HT-29 (cell line): ENCODE measurements at regions not wholly inside any gene's neighbourhood (a gene's known extent, or its start where the extent isn't known, plus 50 kb on each side); places are given as distances from the start of the nearest gene placed in this dataset.

Experiments
- DNase-seq: peaks from one replicate; pipeline ENCODE4 v3.0.0-alpha.2; 2015; ENCODE audit warnings: low spot score

- DNase-seq = no peak
Observed at GRCh38 chr4:67124716-67125115, 420.6 kb downstream of the CENPC start.

GRCh38 chr4:67122029-67122428 lies 423.3 kb downstream of the CENPC start:
- DNase-seq = peak; percentile 51

DNA sequence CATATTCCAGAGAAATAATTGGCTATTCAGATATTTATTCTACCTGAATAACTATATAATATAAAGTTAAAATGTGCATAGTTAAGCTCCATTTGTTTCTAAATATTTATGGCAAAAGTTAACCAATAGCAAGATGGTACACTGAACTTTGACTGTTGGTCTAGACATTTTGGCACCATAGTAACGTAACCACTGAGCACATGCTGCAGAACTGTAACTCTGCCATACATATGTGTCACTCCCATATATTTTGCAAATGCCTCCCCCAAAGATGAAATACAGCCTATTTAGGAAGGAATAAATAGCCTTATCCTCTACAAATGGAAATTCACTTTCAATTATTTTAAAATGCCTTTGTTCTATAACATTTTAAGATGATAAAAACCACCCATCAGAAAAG lies 424.9 kb downstream of the CENPC start:
- no peak for DNase-seq

GRCh38 chr4:67109276-67109675 lies 436.0 kb downstream of the CENPC start:
- DNase-seq = no peak

DNA sequence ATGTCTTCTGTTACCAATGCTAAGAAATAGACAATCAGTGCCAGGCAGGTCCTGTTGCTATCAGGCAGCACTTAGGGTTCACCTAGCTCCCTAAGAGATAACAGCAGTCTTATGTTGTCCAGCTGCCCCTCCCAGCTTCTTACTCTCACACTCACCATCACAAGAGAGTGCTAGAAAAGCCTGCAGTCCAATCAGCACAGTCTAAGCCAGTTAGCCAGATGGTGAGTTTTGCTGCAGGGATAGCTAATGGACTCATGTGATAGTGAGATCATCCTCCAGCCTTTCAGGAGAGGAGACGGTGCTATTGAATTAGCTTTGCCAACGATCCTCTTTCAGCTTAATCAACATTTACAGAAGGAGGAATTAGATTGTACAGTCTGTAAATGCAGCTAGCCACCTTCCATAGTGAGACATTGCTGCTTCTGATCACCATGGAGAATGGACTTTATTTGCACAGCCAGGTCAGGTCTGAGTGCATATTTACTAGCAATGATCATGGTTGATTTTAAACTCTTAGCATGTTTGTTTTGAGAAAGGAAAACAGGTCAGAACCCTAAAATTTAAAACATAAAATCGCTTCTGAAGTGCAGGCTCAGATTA lies 438.3 kb downstream of the CENPC start:
- DNase-seq = no peak

- no peak for DNase-seq
Observed at GRCh38 chr4:67104145-67104544, 441.2 kb downstream of the CENPC start.

DNA sequence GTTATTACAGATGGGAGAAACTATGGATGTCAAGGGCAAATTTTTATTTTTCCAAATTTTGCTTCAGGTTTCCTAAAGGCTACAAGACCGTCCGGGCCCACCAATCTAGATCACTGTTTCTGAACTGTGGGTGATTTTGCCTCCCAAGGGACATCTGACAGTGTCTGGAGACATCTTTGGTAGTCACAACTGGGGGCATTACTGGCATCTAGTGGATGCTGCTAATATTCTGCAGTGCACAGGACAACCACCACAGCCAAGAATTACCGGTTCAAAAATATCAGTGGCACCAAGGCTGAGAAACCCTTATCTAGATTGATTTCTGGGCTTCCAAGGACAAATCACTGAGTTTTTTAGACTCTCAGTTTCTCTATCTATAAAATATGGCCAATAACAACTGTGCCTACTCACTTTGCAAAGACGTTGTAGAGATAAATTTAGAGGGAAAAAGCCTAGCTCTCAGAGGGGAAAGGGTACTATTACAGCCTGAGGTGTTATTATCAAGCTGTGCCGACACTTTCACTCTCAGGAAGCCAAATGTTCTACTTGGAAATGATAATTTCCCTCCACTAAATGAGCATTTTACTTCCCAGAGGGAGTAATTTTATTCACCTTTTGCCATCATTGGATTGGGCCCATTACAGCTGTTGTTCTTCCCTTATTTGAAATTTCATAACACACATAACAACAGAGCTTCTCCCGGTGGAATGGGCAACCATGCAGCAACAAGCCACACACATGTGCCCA lies 442.1 kb downstream of the CENPC start:
- DNase-seq = peak; percentile 9

DNA sequence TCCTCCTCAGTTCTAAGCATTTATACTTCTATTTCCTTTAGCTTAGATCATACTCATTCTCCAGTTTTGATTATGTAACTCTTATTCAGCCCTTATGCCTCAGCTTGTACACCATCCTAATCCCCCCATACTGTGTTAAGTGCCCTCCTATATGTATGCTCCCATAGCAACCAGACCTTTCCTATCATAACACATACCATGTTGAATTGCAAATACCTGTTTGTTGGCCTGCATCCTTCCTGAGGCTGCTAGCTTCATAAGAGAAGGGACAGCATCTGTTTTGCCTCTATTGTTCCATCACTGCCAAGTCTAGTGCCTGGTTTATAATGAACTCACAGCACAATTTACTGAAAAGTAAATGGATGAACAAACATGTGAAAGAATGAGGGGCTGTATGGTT lies 443.7 kb downstream of the CENPC start:
- DNase-seq = no peak

- DNase-seq = no peak
Observed at GRCh38 chr4:67092351-67092750, 453.0 kb downstream of the CENPC start.

GRCh38 chr4:67091673-67092072 lies 453.6 kb downstream of the CENPC start:
- DNase-seq = no peak

DNA sequence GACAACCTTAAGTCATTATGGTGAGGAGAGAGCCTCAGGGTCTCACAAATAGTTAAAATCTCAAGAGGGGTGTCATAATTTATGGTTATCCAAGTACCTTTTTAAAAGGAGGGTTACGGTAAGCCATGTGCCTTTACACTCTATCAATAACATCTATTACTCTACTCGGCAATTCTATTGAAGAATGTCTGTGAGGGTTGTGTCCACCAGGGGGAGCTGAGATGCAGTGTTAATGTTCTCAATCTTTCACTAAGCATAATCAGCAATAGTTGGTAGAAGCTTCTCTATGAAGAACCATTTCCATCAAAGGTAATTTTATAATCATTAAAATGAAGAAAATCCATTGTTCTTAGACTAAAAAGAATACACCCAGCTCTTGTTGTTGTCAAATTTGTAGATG lies 457.4 kb downstream of the CENPC start:
- peak; percentile 78 for DNase-seq

GRCh38 chr4:67084783-67085182 lies 460.5 kb downstream of the CENPC start:
- DNase-seq = no peak

- no peak for DNase-seq
Observed at GRCh38 chr4:67083496-67083895, 461.8 kb downstream of the CENPC start.

DNA sequence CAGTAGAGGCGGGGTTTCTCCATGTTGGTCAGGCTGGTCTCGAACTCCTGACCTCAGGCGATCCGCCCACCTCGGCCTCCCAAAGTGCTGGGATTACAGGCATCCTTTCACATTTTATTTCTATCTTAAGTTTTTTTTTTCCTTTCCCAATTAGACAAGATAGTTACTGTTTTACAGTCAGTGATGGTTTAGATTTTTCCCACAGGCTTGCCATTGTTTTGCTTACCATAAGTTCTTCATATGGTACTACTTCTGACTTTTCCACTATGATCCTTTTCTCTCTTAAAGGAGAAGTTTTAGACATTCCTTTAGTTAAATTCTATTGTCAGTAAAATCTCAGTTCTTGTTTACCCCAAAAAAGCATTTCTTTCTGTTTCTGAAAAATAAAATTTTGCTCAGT lies 462.6 kb downstream of the CENPC start:
- DNase-seq = no peak

DNA sequence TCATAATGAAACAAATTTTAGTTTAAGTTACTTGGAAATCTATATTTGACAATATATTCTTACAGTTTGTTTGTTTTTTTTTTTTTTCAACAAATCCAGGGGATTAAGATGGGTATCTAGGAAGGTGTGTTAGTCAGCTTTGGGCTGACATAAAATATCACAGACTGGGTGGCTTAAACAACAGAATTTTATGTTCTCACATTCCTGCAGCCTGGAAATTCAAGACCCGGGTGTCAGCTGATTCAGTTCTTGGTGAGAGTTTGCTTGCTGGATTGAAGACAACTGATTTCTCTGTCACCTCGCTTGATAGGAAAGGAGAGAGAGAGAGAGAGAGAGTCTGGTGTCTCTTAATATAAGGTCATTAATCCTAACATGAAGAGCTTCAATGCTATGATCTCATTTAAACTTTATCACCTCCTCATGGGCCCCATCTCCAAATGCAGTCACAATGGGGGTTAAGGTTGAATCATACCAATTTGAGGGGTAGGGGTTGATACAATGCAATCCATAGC lies 465.2 kb downstream of the CENPC start:
- DNase-seq = no peak

GRCh38 chr4:67071641-67072040 lies 473.7 kb downstream of the CENPC start:
- DNase-seq = no peak

DNA sequence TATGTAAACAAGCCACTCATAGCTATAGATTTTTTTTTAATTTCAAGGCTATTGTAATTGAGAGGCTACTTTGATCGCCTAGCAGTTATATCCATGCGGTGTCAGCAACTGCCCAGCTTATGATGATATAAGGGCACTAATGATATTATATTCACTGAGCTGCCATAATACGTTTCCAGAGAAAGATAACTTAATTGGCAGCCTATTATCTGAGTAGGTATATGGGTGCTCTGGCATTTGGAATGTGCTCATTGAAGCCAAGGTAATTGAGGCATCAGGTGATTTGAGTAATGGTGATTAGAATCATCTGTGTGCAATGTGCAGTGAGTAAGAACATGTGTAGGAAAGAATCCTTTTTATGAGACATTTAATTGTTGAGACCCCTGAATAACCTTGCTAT lies 490.0 kb downstream of the CENPC start:
- no peak for DNase-seq

GRCh38 chr4:67054896-67055295 lies 490.4 kb downstream of the CENPC start:
- DNase-seq = no peak

DNA sequence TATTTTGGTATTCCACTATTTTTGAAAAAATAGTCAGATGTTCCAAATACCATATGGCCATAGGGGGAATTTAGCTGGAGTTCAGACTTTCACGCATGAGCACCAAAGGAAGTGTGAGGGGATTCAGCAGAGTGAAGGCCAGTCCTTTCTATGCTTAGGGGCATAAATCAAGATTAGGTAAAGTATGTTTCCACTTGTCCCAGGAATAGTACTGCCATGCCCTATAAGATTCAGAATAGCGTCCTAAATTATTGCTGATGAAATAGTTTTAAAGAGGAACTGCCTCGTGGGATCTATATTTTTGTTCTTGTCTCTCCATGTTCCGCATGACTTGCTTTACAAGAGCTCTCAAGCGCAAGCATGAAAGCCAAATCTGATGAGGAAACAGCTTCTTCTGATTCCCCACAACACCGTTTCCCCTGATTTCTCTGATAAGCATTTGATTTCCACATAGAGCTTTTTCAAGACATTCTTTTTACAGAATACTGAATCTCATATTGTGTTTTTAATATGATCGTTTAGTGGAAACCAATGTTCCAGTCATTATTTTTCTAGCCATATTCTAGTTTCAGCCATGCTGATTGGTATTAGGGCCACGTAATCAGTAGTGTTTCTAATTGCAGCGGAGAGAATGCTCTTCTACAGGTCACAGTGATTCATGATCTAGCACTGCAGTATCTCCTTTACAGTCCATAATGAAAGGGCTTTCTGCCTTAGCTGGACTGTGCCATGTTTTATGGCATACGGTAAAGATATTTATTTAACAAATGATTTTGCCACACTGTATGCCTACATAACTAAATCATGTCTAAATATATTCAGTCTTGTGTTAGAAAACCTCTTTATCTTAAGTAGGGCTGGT lies 492.3 kb downstream of the CENPC start:
- no peak for DNase-seq

GRCh38 chr4:67051000-67051789 lies 494.1 kb downstream of the CENPC start:
- DNase-seq = no peak

DNA sequence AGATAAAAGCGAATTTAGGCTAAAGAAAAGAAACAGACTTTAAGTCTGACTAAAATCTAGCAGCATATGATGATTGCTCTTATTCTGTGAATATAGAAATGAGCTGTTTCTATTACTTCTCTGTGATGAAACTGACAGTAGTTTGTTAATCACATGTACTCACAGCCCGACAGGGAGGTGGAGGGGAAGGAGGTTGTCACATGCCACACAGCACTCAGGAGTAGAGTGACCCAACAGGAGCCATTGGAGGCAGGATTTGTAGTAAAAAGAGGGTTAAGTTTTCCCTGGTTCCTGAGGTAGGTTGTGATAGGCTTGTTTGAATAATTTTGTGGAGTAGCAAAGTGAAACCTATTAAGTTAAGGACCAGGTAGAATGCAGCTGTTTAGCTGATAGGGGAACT lies 495.9 kb downstream of the CENPC start:
- no peak for DNase-seq

DNA sequence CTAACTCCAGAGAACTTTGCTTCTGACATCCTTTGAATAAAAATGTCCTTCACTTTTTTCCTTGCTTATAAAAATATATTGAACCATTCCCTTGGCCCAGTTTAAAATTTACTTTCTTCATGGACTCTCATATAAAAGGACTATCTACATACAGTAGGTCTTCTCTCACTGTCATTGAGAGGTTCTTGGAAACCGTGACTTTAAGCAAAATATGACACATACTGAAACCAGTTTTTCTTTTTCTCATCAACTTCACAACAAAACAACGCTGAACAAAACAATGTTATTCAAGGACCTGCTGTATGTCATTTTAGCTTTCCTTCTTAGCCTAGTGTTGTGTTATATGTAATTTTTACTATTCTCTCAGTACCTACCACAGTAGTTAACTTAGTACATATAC lies 496.8 kb downstream of the CENPC start:
- DNase-seq = no peak
